DLD1 (cell line): ENCODE measurements at regions not wholly inside any gene's neighbourhood (a gene's known extent, or its start where the extent isn't known, plus 50 kb on each side); places are given as distances from the start of the nearest gene placed in this dataset.
"Not testable (repeated sequence)": the region's sequence is repeated elsewhere in the genome, so short reads cannot be mapped to it uniquely, and the experiment has no call there.

Experiments used
- in situ Hi-C: cut with HindIII; loops from 2 replicates; pipeline ENCODE4 v1.10.0; 2017; ENCODE audit warnings: low sequenced_read_pairs

- in situ Hi-C loops = no loop called here
These were observed 202.5 kb upstream of the NMUR2 start for GRCh38 chr5:152607401-152608160.

- in situ Hi-C loops = no loop called here
These were observed 203.4 kb upstream of the NMUR2 start for GRCh38 chr5:152608458-152608857.

GRCh38 chr5:152619756-152620155 is 214.7 kb upstream of the NMUR2 start:
- in situ Hi-C loops = no loop called here

- in situ Hi-C loops = no loop called here
These were observed 217.5 kb upstream of the NMUR2 start for GRCh38 chr5:152622628-152623027.

- in situ Hi-C loops = no loop called here
These were observed 218.9 kb upstream of the NMUR2 start for GRCh38 chr5:152623951-152624350.

GRCh38 chr5:152625696-152626095 is 220.6 kb upstream of the NMUR2 start:
- in situ Hi-C loops = no loop called here

- in situ Hi-C loops = no loop called here
These were observed 226.1 kb upstream of the NMUR2 start for GRCh38 chr5:152631221-152631620.

GRCh38 chr5:152632360-152632759 is 227.3 kb upstream of the NMUR2 start:
- in situ Hi-C loops = no loop called here

- in situ Hi-C loops = no loop called here
These were observed 229.5 kb upstream of the NMUR2 start for GRCh38 chr5:152634586-152634985.

GRCh38 chr5:152638996-152639552 is 234.0 kb upstream of the NMUR2 start:
- in situ Hi-C loops = no loop called here

- in situ Hi-C loops = no loop called here
These were observed 237.1 kb upstream of the NMUR2 start for GRCh38 chr5:152641970-152642805.

- in situ Hi-C loops = no loop called here
These were observed 237.8 kb upstream of the NMUR2 start for GRCh38 chr5:152642880-152643279.

- in situ Hi-C loops = no loop called here
These were observed 239.1 kb upstream of the NMUR2 start for GRCh38 chr5:152644029-152644728.

- in situ Hi-C loops = no loop called here
These were observed 244.5 kb upstream of the NMUR2 start for GRCh38 chr5:152649609-152650008.

- in situ Hi-C loops = no loop called here
These were observed 245.3 kb upstream of the NMUR2 start for GRCh38 chr5:152650413-152650812.

- in situ Hi-C loops = not testable (repeated sequence)
These were observed 254.4 kb upstream of the NMUR2 start for GRCh38 chr5:152659470-152659869.

GRCh38 chr5:152673601-152674000 is 268.5 kb upstream of the NMUR2 start:
- in situ Hi-C loops = no loop called here

GRCh38 chr5:152674403-152674802 is 269.3 kb upstream of the NMUR2 start:
- in situ Hi-C loops = no loop called here

- in situ Hi-C loops = no loop called here
These were observed 271.1 kb upstream of the NMUR2 start for GRCh38 chr5:152676196-152676595.

- in situ Hi-C loops = no loop called here
These were observed 278.1 kb upstream of the NMUR2 start for GRCh38 chr5:152683205-152683604.

GRCh38 chr5:152686931-152687330 is 281.9 kb upstream of the NMUR2 start:
- in situ Hi-C loops = no loop called here
